ENCODE measurements at regions not wholly inside any gene's neighbourhood (a gene's known extent, or its start where the extent isn't known, plus 50 kb on each side); places are given as distances from the start of the nearest gene placed in this dataset.
"Not testable (repeated sequence)": the region's sequence is repeated elsewhere in the genome, so short reads cannot be mapped to it uniquely, and the experiment has no call there.

GRCh38 chr3:127417709-127418559, 130.1 kb upstream of the PRR20G start:
- TF ChIP-seq, protein P1, sequence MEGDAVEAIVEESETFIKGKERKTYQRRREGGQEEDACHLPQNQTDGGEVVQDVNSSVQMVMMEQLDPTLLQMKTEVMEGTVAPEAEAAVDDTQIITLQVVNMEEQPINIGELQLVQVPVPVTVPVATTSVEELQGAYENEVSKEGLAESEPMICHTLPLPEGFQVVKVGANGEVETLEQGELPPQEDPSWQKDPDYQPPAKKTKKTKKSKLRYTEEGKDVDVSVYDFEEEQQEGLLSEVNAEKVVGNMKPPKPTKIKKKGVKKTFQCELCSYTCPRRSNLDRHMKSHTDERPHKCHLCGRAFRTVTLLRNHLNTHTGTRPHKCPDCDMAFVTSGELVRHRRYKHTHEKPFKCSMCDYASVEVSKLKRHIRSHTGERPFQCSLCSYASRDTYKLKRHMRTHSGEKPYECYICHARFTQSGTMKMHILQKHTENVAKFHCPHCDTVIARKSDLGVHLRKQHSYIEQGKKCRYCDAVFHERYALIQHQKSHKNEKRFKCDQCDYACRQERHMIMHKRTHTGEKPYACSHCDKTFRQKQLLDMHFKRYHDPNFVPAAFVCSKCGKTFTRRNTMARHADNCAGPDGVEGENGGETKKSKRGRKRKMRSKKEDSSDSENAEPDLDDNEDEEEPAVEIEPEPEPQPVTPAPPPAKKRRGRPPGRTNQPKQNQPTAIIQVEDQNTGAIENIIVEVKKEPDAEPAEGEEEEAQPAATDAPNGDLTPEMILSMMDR (IDR thresholded peaks at IDR 0.05): no peak
- H3K4me1 ChIP-seq (ENCODE audit: control insufficient read depth in 1 of 2, insufficient read depth in 1 of 2, low read depth in 1 of 2, low read length in 1 of 2): no peaks in the 10 kb centered on the region
- no peak overlapping the region for H3K27ac ChIP-seq
- H3K27me3 ChIP-seq: peaks cover 94% of the 10 kb centered on the region
- H3K9me3 ChIP-seq: no peaks in the 10 kb centered on the region
- H3K4me3 ChIP-seq (ENCODE audit: low read depth in 1 of 2, low read length in 1 of 2): no peak overlapping the region
- no peaks in the 10 kb centered on the region for H3K36me3 ChIP-seq

GRCh38 chr3:127413871-127414270, 126.0 kb upstream of the PRR20G start:
- Histone ChIP-seq H3K9me3 (no peaks in the 10 kb centered on the region), H3K4me3 (ENCODE audit: low read depth in 1 of 2, low read length in 1 of 2) (no peak overlapping the region), H3K27me3 (peaks cover 59% of the 10 kb centered on the region), H3K27ac (no peak overlapping the region), H3K36me3 (no peaks in the 10 kb centered on the region), H3K4me1 (ENCODE audit: control insufficient read depth in 1 of 2, insufficient read depth in 1 of 2, low read depth in 1 of 2, low read length in 1 of 2) (no peaks in the 10 kb centered on the region)
- TF ChIP-seq, protein P1 (IDR thresholded peaks at IDR 0.05): no peak

GRCh38 chr3:127413318-127413673, 125.5 kb upstream of the PRR20G start:
- Histone ChIP-seq H3K36me3 (no peaks in the 10 kb centered on the region), H3K27me3 (peaks cover 53% of the 10 kb centered on the region), H3K9me3 (no peaks in the 10 kb centered on the region), H3K4me3 (ENCODE audit: low read depth in 1 of 2, low read length in 1 of 2) (no peak overlapping the region), H3K27ac (no peak overlapping the region), H3K4me1 (ENCODE audit: control insufficient read depth in 1 of 2, insufficient read depth in 1 of 2, low read depth in 1 of 2, low read length in 1 of 2) (no peaks in the 10 kb centered on the region)
- TF ChIP-seq, protein P1 (IDR thresholded peaks at IDR 0.05): no peak

- no peaks in the 10 kb centered on the region for H3K4me1 ChIP-seq (ENCODE audit: control insufficient read depth in 1 of 2, insufficient read depth in 1 of 2, low read depth in 1 of 2, low read length in 1 of 2)
- H3K36me3 ChIP-seq: no peaks in the 10 kb centered on the region
- peaks cover 48% of the 10 kb centered on the region for H3K27me3 ChIP-seq
- no peak overlapping the region for H3K4me3 ChIP-seq (ENCODE audit: low read depth in 1 of 2, low read length in 1 of 2)
- no peaks in the 10 kb centered on the region for H3K9me3 ChIP-seq
- no peak overlapping the region for H3K27ac ChIP-seq
- TF ChIP-seq, protein P1 (IDR thresholded peaks at IDR 0.05): no peak
These were observed 124.9 kb upstream of the PRR20G start for GRCh38 chr3:127412578-127413317.

- H3K4me3 ChIP-seq (ENCODE audit: low read depth in 1 of 2, low read length in 1 of 2); H3K9me3 ChIP-seq; H3K36me3 ChIP-seq; H3K4me1 ChIP-seq (ENCODE audit: control insufficient read depth in 1 of 2, insufficient read depth in 1 of 2, low read depth in 1 of 2, low read length in 1 of 2); H3K27ac ChIP-seq: not testable (repeated sequence)
- H3K27me3 ChIP-seq: peaks cover 39% of the 10 kb centered on the region
These were observed 124.0 kb upstream of the PRR20G start for GRCh38 chr3:127411875-127412274.

All from neutrophil (primary cell).